ENCODE measurements at regions not wholly inside any gene's neighbourhood (a gene's known extent, or its start where the extent isn't known, plus 50 kb on each side); places are given as distances from the start of the nearest gene placed in this dataset.

- TF ChIP-seq, protein P1, sequence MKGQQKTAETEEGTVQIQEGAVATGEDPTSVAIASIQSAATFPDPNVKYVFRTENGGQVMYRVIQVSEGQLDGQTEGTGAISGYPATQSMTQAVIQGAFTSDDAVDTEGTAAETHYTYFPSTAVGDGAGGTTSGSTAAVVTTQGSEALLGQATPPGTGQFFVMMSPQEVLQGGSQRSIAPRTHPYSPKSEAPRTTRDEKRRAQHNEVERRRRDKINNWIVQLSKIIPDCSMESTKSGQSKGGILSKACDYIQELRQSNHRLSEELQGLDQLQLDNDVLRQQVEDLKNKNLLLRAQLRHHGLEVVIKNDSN (IDR thresholded peaks at IDR 0.05): no peak
- no peak for TF ChIP-seq FOXM1 (IDR thresholded peaks at IDR 0.05; ENCODE audit: borderline replicate concordance, low read depth)
- TF ChIP-seq TEAD4 (IDR thresholded peaks at IDR 0.05): no peak
- no peak for TF ChIP-seq CREB1 (IDR thresholded peaks at IDR 0.05; ENCODE audit: low read depth)
- no peak for TF ChIP-seq EGR1 (IDR thresholded peaks at IDR 0.05)
- TF ChIP-seq, protein P2, sequence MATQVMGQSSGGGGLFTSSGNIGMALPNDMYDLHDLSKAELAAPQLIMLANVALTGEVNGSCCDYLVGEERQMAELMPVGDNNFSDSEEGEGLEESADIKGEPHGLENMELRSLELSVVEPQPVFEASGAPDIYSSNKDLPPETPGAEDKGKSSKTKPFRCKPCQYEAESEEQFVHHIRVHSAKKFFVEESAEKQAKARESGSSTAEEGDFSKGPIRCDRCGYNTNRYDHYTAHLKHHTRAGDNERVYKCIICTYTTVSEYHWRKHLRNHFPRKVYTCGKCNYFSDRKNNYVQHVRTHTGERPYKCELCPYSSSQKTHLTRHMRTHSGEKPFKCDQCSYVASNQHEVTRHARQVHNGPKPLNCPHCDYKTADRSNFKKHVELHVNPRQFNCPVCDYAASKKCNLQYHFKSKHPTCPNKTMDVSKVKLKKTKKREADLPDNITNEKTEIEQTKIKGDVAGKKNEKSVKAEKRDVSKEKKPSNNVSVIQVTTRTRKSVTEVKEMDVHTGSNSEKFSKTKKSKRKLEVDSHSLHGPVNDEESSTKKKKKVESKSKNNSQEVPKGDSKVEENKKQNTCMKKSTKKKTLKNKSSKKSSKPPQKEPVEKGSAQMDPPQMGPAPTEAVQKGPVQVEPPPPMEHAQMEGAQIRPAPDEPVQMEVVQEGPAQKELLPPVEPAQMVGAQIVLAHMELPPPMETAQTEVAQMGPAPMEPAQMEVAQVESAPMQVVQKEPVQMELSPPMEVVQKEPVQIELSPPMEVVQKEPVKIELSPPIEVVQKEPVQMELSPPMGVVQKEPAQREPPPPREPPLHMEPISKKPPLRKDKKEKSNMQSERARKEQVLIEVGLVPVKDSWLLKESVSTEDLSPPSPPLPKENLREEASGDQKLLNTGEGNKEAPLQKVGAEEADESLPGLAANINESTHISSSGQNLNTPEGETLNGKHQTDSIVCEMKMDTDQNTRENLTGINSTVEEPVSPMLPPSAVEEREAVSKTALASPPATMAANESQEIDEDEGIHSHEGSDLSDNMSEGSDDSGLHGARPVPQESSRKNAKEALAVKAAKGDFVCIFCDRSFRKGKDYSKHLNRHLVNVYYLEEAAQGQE (IDR thresholded peaks at IDR 0.05; ENCODE audit: low read depth): no peak
Observed at GRCh38 chr21:20220586-20220985, 777.6 kb upstream of the NCAM2 start.
